Islet of Langerhans (tissue), 1 donor: ENCODE measurements at regions not wholly inside any gene's neighbourhood (a gene's known extent, or its start where the extent isn't known, plus 50 kb on each side); places are given as distances from the start of the nearest gene placed in this dataset.
"Not testable (repeated sequence)": the region's sequence is repeated elsewhere in the genome, so short reads cannot be mapped to it uniquely, and the experiment has no call there.

Source experiments
- FAIRE-seq: peaks from one replicate; lab custom pipeline; 2011; peaks lifted over from hg19 to GRCh38; lab: Jason Lieb, UNC

- FAIRE-seq, result no peak
Measured at GRCh38 chr11:82047200-82047599, 686.5 kb downstream of the FAM181B start.

GRCh38 chr11:82046778-82047177, 686.9 kb downstream of the FAM181B start:
- FAIRE-seq, result no peak

- FAIRE-seq, result no peak
Measured at GRCh38 chr11:82045748-82046457, 687.8 kb downstream of the FAM181B start.

DNA sequence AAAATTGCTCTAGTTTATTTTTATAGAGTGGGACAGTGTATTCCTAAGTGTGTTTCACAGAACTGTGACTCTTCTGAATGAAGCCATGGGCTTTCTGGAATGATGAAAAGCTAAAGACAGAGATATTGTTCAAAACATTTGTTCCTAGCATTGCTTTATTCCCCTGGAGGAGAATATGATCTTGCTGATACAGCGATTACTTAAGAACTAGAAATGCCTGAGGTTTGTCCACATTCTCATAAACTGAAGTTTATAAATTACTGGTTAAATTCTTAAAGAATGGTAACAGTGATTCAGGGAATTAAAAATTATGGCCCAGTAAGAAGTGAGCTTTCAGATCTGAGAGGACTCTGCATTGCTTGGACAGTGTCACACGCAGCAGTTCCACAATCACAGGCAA, 690.3 kb downstream of the FAM181B start:
- no peak for FAIRE-seq

DNA sequence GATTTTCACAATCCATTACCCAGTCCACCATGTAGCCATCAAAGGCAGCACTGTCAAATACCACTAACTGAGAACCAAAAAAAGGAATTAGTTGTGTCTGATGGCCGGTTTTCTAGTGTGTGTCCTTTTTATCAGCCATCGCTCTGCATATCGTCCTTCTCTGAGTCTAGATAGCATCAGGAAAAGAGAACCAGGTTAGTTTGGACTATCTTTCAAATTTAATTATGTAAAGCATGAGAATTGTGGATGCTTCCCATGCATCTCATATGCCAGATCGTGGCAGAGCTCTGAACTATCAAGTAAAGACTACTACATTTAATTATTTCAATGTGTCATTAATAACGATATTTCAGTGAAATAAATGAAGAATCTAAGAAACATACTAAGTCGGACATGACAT, 691.9 kb downstream of the FAM181B start:
- no peak for FAIRE-seq

DNA sequence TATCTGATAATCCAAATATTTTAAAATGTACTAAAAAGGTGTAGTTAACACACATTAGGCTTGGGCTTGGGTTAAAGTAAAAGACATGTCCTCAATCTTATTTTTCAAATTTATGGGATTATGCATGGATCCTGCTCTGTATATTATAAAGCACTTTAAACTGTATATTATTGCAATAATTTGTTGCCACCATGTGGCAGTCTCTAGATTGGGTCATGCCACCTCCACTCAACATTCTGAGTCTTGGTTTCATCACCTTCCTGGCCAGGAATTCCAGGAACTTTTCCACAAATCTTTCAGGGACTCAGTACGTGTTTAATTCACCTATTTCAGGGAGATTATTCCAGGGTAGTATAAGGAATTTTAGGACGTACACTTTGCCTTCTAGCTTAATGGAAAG, 695.5 kb downstream of the FAM181B start:
- FAIRE-seq, result no peak

DNA sequence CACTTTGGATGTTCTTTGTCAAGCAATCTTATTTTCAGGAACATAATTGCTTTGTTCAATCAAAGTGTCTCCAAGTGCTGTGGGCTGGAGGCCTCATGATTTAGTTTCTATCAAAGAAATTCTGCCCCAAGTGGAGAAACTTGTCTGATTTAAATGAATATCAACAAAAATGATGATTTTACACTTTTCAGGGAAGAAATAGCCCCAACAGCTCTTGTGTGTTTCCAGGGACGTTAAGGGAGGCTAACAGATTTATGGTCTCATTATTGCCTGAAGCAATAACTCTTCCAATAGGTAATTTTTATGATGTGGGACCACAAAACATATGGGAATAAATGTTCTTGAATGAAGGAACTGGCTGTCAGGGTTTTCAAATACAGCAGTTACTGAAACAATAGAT, 699.1 kb downstream of the FAM181B start:
- no peak for FAIRE-seq

GRCh38 chr11:82027335-82027734, 706.3 kb downstream of the FAM181B start:
- not testable (repeated sequence) for FAIRE-seq

DNA sequence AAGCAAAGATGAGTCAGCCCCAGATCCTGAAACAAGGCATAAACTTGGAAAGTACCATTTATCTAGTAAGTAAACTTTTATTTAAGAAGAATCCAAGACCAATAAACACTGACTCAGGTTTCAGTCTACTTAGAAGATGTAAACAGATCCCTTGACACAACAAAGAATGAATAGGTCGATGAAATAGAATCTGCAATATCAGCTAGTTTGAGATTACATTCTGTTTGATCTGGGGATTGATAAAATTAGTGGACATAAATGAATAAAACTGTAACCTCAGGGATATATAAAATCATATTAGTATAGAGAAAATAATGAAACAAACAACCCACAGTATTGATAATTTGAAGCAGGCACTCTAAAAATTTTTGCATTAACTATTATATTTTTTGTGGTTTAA, 708.9 kb downstream of the FAM181B start:
- no peak for FAIRE-seq

- no peak for FAIRE-seq
Measured at GRCh38 chr11:82012276-82012675, 721.4 kb downstream of the FAM181B start.

- no peak for FAIRE-seq
Measured at GRCh38 chr11:82009133-82009532, 724.5 kb downstream of the FAM181B start.

DNA sequence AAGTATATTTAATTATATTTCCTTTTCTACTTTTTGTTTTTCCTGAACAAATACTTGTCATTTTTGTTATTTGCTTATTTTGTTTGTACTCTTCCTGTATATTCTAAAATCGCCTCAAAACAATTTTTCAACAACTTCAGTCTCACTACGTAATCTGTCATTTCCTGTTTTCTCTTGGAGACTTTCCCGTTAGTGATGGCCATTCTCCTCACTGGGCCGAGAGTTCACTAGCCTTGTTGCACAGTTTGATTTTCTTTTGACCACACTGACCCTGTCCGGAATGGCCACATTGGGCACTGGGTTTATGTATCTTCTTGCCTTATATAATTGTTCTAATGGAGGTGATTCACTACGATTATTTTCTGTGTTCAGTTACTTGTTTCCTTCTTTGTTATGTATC, 726.1 kb downstream of the FAM181B start:
- no peak for FAIRE-seq

- no peak for FAIRE-seq
Measured at GRCh38 chr11:82004537-82005213, 729.0 kb downstream of the FAM181B start.

DNA sequence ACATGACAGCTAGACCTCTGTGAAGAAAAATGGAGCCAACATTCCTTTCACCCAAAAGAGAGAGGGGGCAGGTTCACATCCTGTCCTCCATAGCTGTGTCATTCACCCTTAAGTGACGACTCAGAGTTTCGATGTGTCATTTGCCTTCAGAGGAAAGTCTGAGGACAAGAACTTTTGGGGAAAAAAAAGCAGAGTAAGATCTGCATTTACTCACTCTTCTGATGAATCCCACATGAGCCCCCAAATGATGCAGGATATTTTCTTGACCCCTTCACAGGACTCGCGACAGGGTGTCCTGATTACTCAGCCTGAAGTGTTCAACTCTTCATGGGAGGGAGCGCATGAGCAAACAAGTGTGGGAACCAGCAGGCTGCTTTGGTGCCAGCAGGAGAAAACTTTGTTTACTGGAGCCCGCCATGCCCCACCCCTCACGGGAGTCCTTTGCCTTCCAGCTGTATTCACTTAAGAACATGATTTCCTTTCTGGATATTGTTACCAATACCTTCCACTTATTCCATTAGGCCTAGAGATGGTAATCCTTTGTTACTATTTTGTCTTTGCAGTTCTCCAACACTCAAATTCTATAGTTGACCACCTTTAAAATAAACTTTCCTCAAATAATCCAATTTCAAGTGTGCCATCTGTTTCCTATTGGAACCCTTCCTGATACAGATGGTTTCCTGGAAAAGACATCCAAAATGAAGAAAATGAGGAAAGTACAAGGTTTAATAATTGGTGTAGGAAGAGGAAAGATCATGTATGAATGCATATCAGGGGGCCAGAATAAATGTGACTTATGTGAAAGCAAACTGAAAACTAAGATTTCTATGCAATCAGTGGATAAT, 729.8 kb downstream of the FAM181B start:
- FAIRE-seq, result no peak

DNA sequence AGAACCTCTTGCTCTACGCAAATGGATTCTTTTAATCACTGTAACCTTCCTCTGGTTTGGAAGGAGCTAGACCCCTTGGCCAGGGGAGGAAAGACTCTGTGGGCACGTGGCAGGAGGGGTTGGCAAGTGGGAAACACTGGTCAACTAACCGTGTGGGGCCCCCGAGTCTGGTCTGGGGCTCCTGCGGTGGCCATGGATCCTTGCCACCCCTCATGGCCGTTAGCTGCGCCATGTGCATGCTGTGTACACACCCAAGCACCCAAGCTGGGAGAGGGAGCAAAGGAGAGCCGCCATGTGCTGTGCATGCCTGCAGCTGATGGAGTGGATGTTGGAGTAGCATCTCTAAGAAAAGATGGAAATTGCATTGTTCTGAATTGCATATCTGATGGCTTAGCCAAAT, 730.6 kb downstream of the FAM181B start:
- no peak for FAIRE-seq

- FAIRE-seq, result no peak
Measured at GRCh38 chr11:81995889-81996288, 737.8 kb downstream of the FAM181B start.

DNA sequence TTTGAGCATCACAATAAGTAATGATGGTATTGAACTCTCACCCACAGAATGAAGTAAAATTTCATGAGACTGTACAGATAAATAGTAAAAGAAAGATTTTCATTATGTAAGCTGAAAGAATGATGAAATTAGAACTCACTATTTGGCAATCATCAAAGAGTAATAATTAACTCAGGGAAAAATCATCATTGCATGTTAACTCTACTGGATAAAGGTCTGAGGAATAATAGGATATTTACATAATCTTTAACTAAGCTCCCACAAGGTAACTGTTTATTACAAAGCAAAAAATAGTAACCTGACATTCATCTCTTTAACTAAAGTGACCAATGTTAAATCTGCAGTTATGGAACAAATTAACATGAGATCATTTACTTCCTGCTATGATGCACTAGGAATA, 739.9 kb downstream of the FAM181B start:
- FAIRE-seq, result no peak

DNA sequence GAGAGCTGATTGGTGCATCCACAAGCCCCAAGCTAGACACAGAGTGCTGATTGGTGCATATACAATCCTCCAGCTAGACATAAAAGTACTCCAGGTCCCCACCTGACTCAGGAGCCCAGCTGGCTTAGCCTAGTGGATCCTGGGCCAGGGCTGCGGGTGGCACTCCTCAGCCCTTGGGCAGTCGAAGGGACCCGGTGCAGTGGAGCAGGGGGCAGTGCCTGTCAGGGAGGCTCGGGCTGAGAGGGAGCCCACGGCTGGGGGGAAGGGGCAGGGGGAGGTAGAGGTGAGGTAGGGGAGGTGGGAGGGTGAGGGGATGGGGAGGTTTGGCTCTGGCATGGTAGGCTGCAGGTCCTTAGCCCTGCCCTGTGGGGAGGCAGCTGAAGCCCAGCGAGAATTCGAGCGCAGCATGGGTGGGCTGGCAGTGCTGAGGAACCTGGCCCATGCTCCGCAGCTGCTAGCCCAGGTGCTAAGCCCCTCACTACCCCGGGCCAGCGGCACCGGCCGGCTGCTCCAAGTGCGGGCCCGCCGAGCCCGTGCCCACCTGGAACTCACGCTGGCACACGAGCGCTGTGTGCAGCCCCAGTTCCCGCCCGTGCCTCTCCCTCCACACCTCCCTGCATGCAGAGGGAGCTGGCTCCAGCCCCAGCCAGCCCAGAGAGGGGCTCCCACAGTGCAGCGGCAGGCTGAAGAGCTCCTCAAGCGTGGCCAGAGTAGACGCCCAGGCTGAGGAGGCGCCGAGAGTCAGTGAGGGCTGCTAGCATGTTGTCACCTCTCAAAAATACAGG, 742.8 kb downstream of the FAM181B start:
- no peak for FAIRE-seq

- no peak for FAIRE-seq
Measured at GRCh38 chr11:81989093-81989492, 744.6 kb downstream of the FAM181B start.

DNA sequence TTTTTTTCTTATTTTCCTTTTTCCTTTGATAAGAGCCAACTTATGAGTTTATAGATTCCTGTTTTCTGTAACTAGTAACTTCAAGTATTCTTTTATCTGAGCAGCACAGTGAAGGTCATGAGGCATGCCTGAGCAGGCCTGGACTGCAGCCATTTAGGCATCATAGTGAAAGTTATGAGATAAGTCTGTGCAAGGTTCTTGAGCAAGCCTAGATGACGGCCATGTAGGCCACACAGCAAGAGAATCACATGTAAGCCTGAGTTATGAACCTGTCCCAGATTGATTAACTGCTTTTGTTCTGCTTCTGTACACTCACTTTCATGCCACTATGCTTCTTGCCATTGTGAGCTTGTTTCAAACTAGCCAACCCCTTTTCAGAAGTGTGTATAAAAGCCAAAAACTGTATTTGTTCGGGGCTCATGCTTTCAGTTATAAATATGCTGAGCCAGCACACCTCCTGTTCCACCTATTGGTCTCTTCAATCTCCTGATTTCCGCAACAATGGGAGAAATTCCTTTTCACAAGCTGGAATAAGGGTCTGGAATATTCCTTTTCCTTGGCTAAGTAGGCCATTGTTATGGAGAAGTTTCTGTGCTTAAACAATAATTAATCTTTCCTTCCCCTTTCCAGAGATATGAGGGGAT, 745.7 kb downstream of the FAM181B start:
- FAIRE-seq, result no peak

GRCh38 chr11:81986556-81987161, 747.0 kb downstream of the FAM181B start:
- no peak for FAIRE-seq
